ENCODE measurements at regions not wholly inside any gene's neighbourhood (a gene's known extent, or its start where the extent isn't known, plus 50 kb on each side); places are given as distances from the start of the nearest gene placed in this dataset.
"Not testable (repeated sequence)": the region's sequence is repeated elsewhere in the genome, so short reads cannot be mapped to it uniquely, and the experiment has no call there.

GRCh38 chr14:106511800-106512198, 985.4 kb downstream of the TMEM121 start:
- H3K36me3 ChIP-seq: no peaks in the 10 kb centered on the region
- H3K9me3 ChIP-seq: no peaks in the 10 kb centered on the region
- in situ Hi-C loops (cut with MboI; ENCODE audit: low pct_ligation_motif_present in 1 of 4, low pct_unique_long_range_greater_than_20kb in 1 of 4, low sequenced_read_pairs in 3 of 4) (no loop called here), intact Hi-C loops (cut with DNase I; ENCODE audit: low total_unique reads) (no loop called here)
- H3K4me1 ChIP-seq: no peaks in the 10 kb centered on the region
- 0 to 68% methylated on average over 1 to 9 of the region's 9 CpGs for WGBS, 2 donors (ENCODE audit: low coverage in 1 of 2)
- DNase-seq: no peak
- H3K27me3 ChIP-seq: no peaks in the 10 kb centered on the region
- no peak overlapping the region for H3K4me3 ChIP-seq
- peak overlapping the region in 1 of 4 donors; percentile 38 for H3K27ac ChIP-seq
- no peak for TF ChIP-seq CTCF (IDR thresholded peaks at IDR 0.05)
- no peak for TF ChIP-seq POLR2AphosphoS5 (IDR thresholded peaks at IDR 0.05)
- TF ChIP-seq POLR2A (IDR thresholded peaks at IDR 0.05): no peak
- no peak for TF ChIP-seq EP300 (IDR thresholded peaks at IDR 0.05; ENCODE audit: low read depth)

GRCh38 chr14:106513302-106513701, 986.9 kb downstream of the TMEM121 start:
- no peaks in the 10 kb centered on the region for H3K36me3 ChIP-seq
- H3K27ac ChIP-seq: no peak overlapping the region
- in situ Hi-C loops (cut with MboI; ENCODE audit: low pct_ligation_motif_present in 1 of 4, low pct_unique_long_range_greater_than_20kb in 1 of 4, low sequenced_read_pairs in 3 of 4): no loop called here
- DNase-seq: no peak
- H3K27me3 ChIP-seq: no peaks in the 10 kb centered on the region
- TF ChIP-seq CTCF (IDR thresholded peaks at IDR 0.05) (no peak), EP300 (IDR thresholded peaks at IDR 0.05; ENCODE audit: low read depth) (no peak), POLR2AphosphoS5 (IDR thresholded peaks at IDR 0.05) (no peak)
- WGBS, 2 donors (ENCODE audit: low coverage in 1 of 2): 41 to 63% methylated on average over 3 of the region's 3 CpGs
- H3K4me1 ChIP-seq: no peaks in the 10 kb centered on the region
- H3K4me3 ChIP-seq: no peak overlapping the region
- intact Hi-C loops (cut with DNase I; ENCODE audit: low total_unique reads): no loop called here
- no peaks in the 10 kb centered on the region for H3K9me3 ChIP-seq

GRCh38 chr14:106518054-106518943, 991.9 kb downstream of the TMEM121 start:
- H3K27ac ChIP-seq: no peak overlapping the region
- intact Hi-C loops (cut with DNase I; ENCODE audit: low total_unique reads): no loop called here
- no peaks in the 10 kb centered on the region for H3K4me1 ChIP-seq
- WGBS, 2 donors (ENCODE audit: low coverage in 1 of 2): 31 to 46% methylated on average over 2 to 11 of the region's 11 CpGs
- no peaks in the 10 kb centered on the region for H3K9me3 ChIP-seq
- H3K36me3 ChIP-seq: no peaks in the 10 kb centered on the region
- no peak overlapping the region for H3K4me3 ChIP-seq
- H3K27me3 ChIP-seq: no peaks in the 10 kb centered on the region
- in situ Hi-C loops (cut with MboI; ENCODE audit: low pct_ligation_motif_present in 1 of 4, low pct_unique_long_range_greater_than_20kb in 1 of 4, low sequenced_read_pairs in 3 of 4): no loop called here
- TF ChIP-seq POLR2A (IDR thresholded peaks at IDR 0.05) (no peak), POLR2AphosphoS5 (IDR thresholded peaks at IDR 0.05) (no peak), EP300 (IDR thresholded peaks at IDR 0.05; ENCODE audit: low read depth) (no peak), CTCF (IDR thresholded peaks at IDR 0.05) (peak in 2 of 5 experiments; percentile 22 to 24)
- DNase-seq: peak; percentile 67

GRCh38 chr14:106522118-106522517, 995.7 kb downstream of the TMEM121 start:
- H3K27me3 ChIP-seq; H3K4me3 ChIP-seq; H3K4me1 ChIP-seq; H3K36me3 ChIP-seq; DNase-seq; H3K27ac ChIP-seq; H3K9me3 ChIP-seq; in situ Hi-C loops (cut with MboI; ENCODE audit: low pct_ligation_motif_present in 1 of 4, low pct_unique_long_range_greater_than_20kb in 1 of 4, low sequenced_read_pairs in 3 of 4); intact Hi-C loops (cut with DNase I; ENCODE audit: low total_unique reads): not testable (repeated sequence)
- WGBS, 2 donors (ENCODE audit: low coverage in 1 of 2): 61% methylated on average over 1 of the region's 1 CpG; no CpG with 5 or more reads in 1 of the 2 donors
